Small intestine (tissue), 7 donors: ENCODE measurements at regions not wholly inside any gene's neighbourhood (a gene's known extent, or its start where the extent isn't known, plus 50 kb on each side); places are given as distances from the start of the nearest gene placed in this dataset.

Experiments used
- DNase-seq, 2 donors: peaks; one replicate each; pipeline versions ENCODE4 v3.0.0 to v3.0.0-alpha.2; 2013
- FAIRE-seq: peaks from 2 replicates; lab custom pipeline; 2012; peaks lifted over from hg19 to GRCh38; lab: Jason Lieb, UNC
- H3K27ac ChIP-seq, 3 donors: one replicate each; pipeline ENCODE4 v1.5.1; 2013; ENCODE audit warnings: low read length in 2 of 3, mild to moderate bottlenecking in 2 of 3, control low read depth in 1 of 3, inconsistent platforms in 1 of 3, low read depth in 1 of 3, moderate library complexity in 1 of 3
- H3K27me3 ChIP-seq, 3 donors: one replicate each; pipeline ENCODE4 v1.6.1; 2013; ENCODE audit warnings: low read length in 3 of 3, inconsistent platforms in 1 of 3; ENCODE audit not compliant: control insufficient read depth in 3 of 3, insufficient read depth in 3 of 3
- H3K36me3 ChIP-seq, 3 donors: one replicate each; pipeline ENCODE4 v1.6.1; 2013; ENCODE audit warnings: low read length in 3 of 3, inconsistent platforms in 1 of 3, low read depth in 1 of 3, mild to moderate bottlenecking in 1 of 3, moderate library complexity in 1 of 3; ENCODE audit not compliant: control insufficient read depth in 3 of 3, insufficient read depth in 2 of 3
- H3K4me1 ChIP-seq, 3 donors: one replicate each; pipeline ENCODE4 v1.6.1; 2013; ENCODE audit warnings: low read length in 2 of 3, inconsistent platforms in 1 of 3, low read depth in 1 of 3, mild to moderate bottlenecking in 1 of 3, moderate library complexity in 1 of 3; ENCODE audit not compliant: control insufficient read depth in 3 of 3, insufficient read depth in 2 of 3
- H3K4me3 ChIP-seq, 3 donors: one replicate each; pipeline ENCODE4 v1.5.1; 2013; ENCODE audit warnings: low read length in 3 of 3, control low read depth in 1 of 3, inconsistent platforms in 1 of 3, low read depth in 1 of 3, mild to moderate bottlenecking in 1 of 3, moderate library complexity in 1 of 3
- H3K9me3 ChIP-seq, 2 donors: one replicate each; pipeline ENCODE4 v1.6.1; 2013; ENCODE audit warnings: low read depth in 1 of 2, low read length in 1 of 2; ENCODE audit not compliant: control insufficient read depth in 2 of 2, insufficient read depth in 1 of 2
- WGBS, 3 donors: extraction: QIAGEN DNeasy Blood & Tissue Kit; methylation state at CpG; one replicate each; pipeline ENCODE4 v1.1.7; 2013; 5-methylcytosine and 5-hydroxymethylcytosine counted together
- donor health status: healthy with polysubstance abuse.
- donor health status: control.
- donor health status: control.
- donor health status: Bipolar disorder and iron deficiency.
- donor health status: healthy.

GRCh38 chr4:20486433-20486832 lies 213.8 kb upstream of the PACRGL start:
- Histone ChIP-seq H3K36me3 (no peaks in the 10 kb centered on the region), H3K27me3 (no peaks in the 10 kb centered on the region), H3K9me3 (no peaks in the 10 kb centered on the region), H3K4me3 (no peak overlapping the region), H3K4me1 (peaks cover 0 to 4% (median 0%) of the 10 kb centered on the region in 3 donors), H3K27ac (no peak overlapping the region)
- 10 to 44% (median 23%) methylated on average over 1 of the region's 1 CpG for WGBS, 3 donors
- DNase-seq (peak; percentile 74 to 79), FAIRE-seq (peak; percentile 89)

- Histone ChIP-seq H3K9me3 (no peaks in the 10 kb centered on the region), H3K27me3 (no peaks in the 10 kb centered on the region), H3K27ac (no peak overlapping the region), H3K4me3 (no peak overlapping the region), H3K4me1 (peaks cover 0 to 4% (median 0%) of the 10 kb centered on the region in 3 donors), H3K36me3 (no peaks in the 10 kb centered on the region)
- DNase-seq, result no peak
- no peak for FAIRE-seq
- WGBS, 3 donors, result 67 to 73% (median 69%) methylated on average over 4 of the region's 4 CpGs
Measured at GRCh38 chr4:20487446-20487845, 212.8 kb upstream of the PACRGL start.

GRCh38 chr4:20487852-20488251 lies 212.4 kb upstream of the PACRGL start:
- DNase-seq, result no peak
- Histone ChIP-seq H3K9me3 (no peaks in the 10 kb centered on the region), H3K36me3 (no peaks in the 10 kb centered on the region), H3K27me3 (no peaks in the 10 kb centered on the region), H3K4me3 (no peak overlapping the region), H3K27ac (no peak overlapping the region), H3K4me1 (peaks cover 0 to 4% (median 0%) of the 10 kb centered on the region in 3 donors)
- FAIRE-seq, result no peak
- 24 to 52% (median 43%) methylated on average over 1 of the region's 1 CpG for WGBS, 3 donors

- H3K9me3 ChIP-seq, result no peaks in the 10 kb centered on the region
- H3K27ac ChIP-seq, result no peak overlapping the region
- 53 to 73% (median 66%) methylated on average over 3 of the region's 3 CpGs for WGBS, 3 donors
- no peaks in the 10 kb centered on the region for H3K36me3 ChIP-seq
- peaks cover 0 to 4% (median 0%) of the 10 kb centered on the region in 3 donors for H3K4me1 ChIP-seq
- no peak for DNase-seq
- no peak overlapping the region for H3K4me3 ChIP-seq
- FAIRE-seq, result no peak
- H3K27me3 ChIP-seq, result no peaks in the 10 kb centered on the region
Measured at GRCh38 chr4:20490734-20491133, 209.5 kb upstream of the PACRGL start.

GRCh38 chr4:20493761-20494353 lies 206.4 kb upstream of the PACRGL start:
- FAIRE-seq, result no peak
- Histone ChIP-seq H3K27ac (no peak overlapping the region), H3K4me1 (no peaks in the 10 kb centered on the region), H3K27me3 (no peaks in the 10 kb centered on the region), H3K9me3 (no peaks in the 10 kb centered on the region), H3K36me3 (no peaks in the 10 kb centered on the region), H3K4me3 (no peak overlapping the region)
- WGBS, 3 donors, result 92 to 93% (median 92%) methylated on average over 1 of the region's 1 CpG
- no peak for DNase-seq

GRCh38 chr4:20496068-20496467 lies 204.2 kb upstream of the PACRGL start:
- no peaks in the 10 kb centered on the region for H3K36me3 ChIP-seq
- no peak overlapping the region for H3K27ac ChIP-seq
- no peak overlapping the region for H3K4me3 ChIP-seq
- no peaks in the 10 kb centered on the region for H3K9me3 ChIP-seq
- FAIRE-seq, result peak; percentile 23
- DNase-seq, result no peak
- 88 to 97% (median 91%) methylated on average over 1 of the region's 1 CpG for WGBS, 3 donors
- H3K27me3 ChIP-seq, result no peaks in the 10 kb centered on the region
- no peaks in the 10 kb centered on the region for H3K4me1 ChIP-seq

- Histone ChIP-seq H3K27me3 (no peaks in the 10 kb centered on the region), H3K36me3 (no peaks in the 10 kb centered on the region), H3K27ac (no peak overlapping the region), H3K9me3 (no peaks in the 10 kb centered on the region), H3K4me3 (no peak overlapping the region), H3K4me1 (no peaks in the 10 kb centered on the region)
- no peak for FAIRE-seq
- DNase-seq, result no peak
- WGBS, 3 donors, result 70 to 79% (median 73%) methylated on average over 3 of the region's 3 CpGs
Measured at GRCh38 chr4:20504146-20504545, 196.1 kb upstream of the PACRGL start.

- Histone ChIP-seq H3K27me3 (no peaks in the 10 kb centered on the region), H3K9me3 (no peaks in the 10 kb centered on the region), H3K4me1 (no peaks in the 10 kb centered on the region), H3K36me3 (no peaks in the 10 kb centered on the region), H3K4me3 (no peak overlapping the region), H3K27ac (no peak overlapping the region)
- DNase-seq (no peak), FAIRE-seq (no peak)
- 89 to 93% (median 92%) methylated on average over 1 of the region's 1 CpG for WGBS, 3 donors
Measured at GRCh38 chr4:20505927-20506326, 194.3 kb upstream of the PACRGL start.

- 48 to 72% (median 67%) methylated on average over 2 of the region's 2 CpGs for WGBS, 3 donors
- H3K9me3 ChIP-seq, result no peaks in the 10 kb centered on the region
- H3K27me3 ChIP-seq, result no peaks in the 10 kb centered on the region
- no peak overlapping the region for H3K4me3 ChIP-seq
- DNase-seq (no peak), FAIRE-seq (no peak)
- no peaks in the 10 kb centered on the region for H3K4me1 ChIP-seq
- no peaks in the 10 kb centered on the region for H3K36me3 ChIP-seq
- H3K27ac ChIP-seq, result no peak overlapping the region
Measured at GRCh38 chr4:20506827-20507226, 193.4 kb upstream of the PACRGL start.
